ENCODE measurements at regions not wholly inside any gene's neighbourhood (a gene's known extent, or its start where the extent isn't known, plus 50 kb on each side); places are given as distances from the start of the nearest gene placed in this dataset.

DNA sequence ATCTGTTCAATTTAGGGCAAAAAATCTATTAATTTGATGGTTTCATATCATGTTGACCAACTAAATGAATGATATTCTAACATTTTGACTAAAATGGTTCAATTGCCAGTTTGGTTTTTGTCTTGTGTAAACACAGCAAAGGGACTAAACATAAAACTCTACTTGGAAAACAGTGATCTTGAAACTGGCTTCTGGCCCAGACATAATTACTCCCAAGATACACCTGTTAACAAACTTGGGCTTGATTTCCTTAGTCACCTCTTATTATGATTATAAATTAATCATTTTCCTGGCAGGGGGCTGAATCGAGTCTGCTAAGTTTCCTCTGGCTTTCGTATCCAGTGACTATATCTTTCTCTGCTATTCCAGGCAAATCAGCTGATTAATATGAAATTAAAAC is 78.0 kb upstream of the OXGR1 start:
- Histone ChIP-seq H3K9me3 (ENCODE audit: low read length) (no peaks in the 10 kb centered on the region), H2AFZ (ENCODE audit: low read length) (no peak overlapping the region), H3K79me2 (ENCODE audit: low read length) (no peaks in the 10 kb centered on the region), H4K20me1 (ENCODE audit: low read length) (no peaks in the 10 kb centered on the region), H3F3A (ENCODE audit: low read length, unreplicated experiment) (no peaks in the 10 kb centered on the region), H3K36me3 (ENCODE audit: low read depth, low read length) (no peaks in the 10 kb centered on the region), H3K4me3 (ENCODE audit: low read length) (no peak overlapping the region), H3K9ac (ENCODE audit: low read length) (no peak overlapping the region), H3K27me3 (ENCODE audit: low read length) (peaks cover 22% of the 10 kb centered on the region; the same call in 1 of the 2 replicates), H3K4me1 (ENCODE audit: insufficient read depth, low read length) (no peaks in the 10 kb centered on the region), H3K4me2 (ENCODE audit: low read length) (no peak overlapping the region), H3K9me2 (replicated peaks; ENCODE audit: low read length) (no peaks in the 10 kb centered on the region), H3K27ac (ENCODE audit: low read length) (no peak overlapping the region)
- DNase-seq, result no peak
- no peak for ATAC-seq
- POLR2A ChIA-PET (ENCODE audit: unreplicated experiment), result no interaction called here
- TF ChIP-seq, protein P1, sequence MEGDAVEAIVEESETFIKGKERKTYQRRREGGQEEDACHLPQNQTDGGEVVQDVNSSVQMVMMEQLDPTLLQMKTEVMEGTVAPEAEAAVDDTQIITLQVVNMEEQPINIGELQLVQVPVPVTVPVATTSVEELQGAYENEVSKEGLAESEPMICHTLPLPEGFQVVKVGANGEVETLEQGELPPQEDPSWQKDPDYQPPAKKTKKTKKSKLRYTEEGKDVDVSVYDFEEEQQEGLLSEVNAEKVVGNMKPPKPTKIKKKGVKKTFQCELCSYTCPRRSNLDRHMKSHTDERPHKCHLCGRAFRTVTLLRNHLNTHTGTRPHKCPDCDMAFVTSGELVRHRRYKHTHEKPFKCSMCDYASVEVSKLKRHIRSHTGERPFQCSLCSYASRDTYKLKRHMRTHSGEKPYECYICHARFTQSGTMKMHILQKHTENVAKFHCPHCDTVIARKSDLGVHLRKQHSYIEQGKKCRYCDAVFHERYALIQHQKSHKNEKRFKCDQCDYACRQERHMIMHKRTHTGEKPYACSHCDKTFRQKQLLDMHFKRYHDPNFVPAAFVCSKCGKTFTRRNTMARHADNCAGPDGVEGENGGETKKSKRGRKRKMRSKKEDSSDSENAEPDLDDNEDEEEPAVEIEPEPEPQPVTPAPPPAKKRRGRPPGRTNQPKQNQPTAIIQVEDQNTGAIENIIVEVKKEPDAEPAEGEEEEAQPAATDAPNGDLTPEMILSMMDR (conservative IDR thresholded peaks at IDR 0.05; ENCODE audit: low read depth, low read length), result no peak
- TF ChIP-seq EZH2phosphoT487 (IDR thresholded peaks at IDR 0.05; ENCODE audit: borderline replicate concordance, low read length), result no peak
- TF ChIP-seq EZH2 (IDR thresholded peaks at IDR 0.05; ENCODE audit: low read length, unreplicated experiment), result no peak
- intact Hi-C loops (cut with micrococcal nuclease), result no loop called here
- CTCF ChIA-PET, result no interaction called here
- BruUV-seq (replicated peaks), result no TSS peak

DNA sequence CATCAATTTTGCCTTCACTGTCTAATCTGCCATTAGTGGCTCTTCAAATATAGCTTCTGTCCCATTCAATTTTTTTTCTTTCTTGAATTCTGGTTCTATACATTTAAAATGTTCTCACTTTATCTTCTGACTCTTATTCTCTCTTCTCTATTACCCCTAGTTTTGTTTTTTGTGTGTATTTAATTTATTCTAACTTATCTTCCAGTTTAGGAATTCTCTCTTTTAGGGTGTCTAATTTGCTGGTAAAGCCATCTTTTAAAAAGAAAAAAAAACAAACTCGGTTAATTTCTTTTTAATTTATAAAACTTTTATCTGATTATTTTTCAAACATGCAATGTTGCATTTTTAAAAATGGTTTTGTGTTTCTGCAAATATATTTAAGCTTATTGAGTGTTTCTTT is 80.3 kb upstream of the OXGR1 start:
- Histone ChIP-seq H3K9me2 (replicated peaks; ENCODE audit: low read length) (no peaks in the 10 kb centered on the region), H3K36me3 (ENCODE audit: low read depth, low read length) (no peaks in the 10 kb centered on the region), H3K79me2 (ENCODE audit: low read length) (no peaks in the 10 kb centered on the region), H3K27me3 (ENCODE audit: low read length) (peaks cover 8% of the 10 kb centered on the region; the same call in 1 of the 2 replicates), H3K9ac (ENCODE audit: low read length) (no peak overlapping the region), H3F3A (ENCODE audit: low read length, unreplicated experiment) (no peaks in the 10 kb centered on the region), H3K4me3 (ENCODE audit: low read length) (no peak overlapping the region), H4K20me1 (ENCODE audit: low read length) (no peaks in the 10 kb centered on the region), H3K4me1 (ENCODE audit: insufficient read depth, low read length) (no peaks in the 10 kb centered on the region), H3K9me3 (ENCODE audit: low read length) (no peaks in the 10 kb centered on the region), H3K4me2 (ENCODE audit: low read length) (no peak overlapping the region), H2AFZ (ENCODE audit: low read length) (no peak overlapping the region), H3K27ac (ENCODE audit: low read length) (no peak overlapping the region)
- POLR2A ChIA-PET (ENCODE audit: unreplicated experiment), result no interaction called here
- ATAC-seq, result no peak
- BruUV-seq (replicated peaks), result no TSS peak
- CTCF ChIA-PET, result no interaction called here
- intact Hi-C loops (cut with micrococcal nuclease), result no loop called here
- no peak for DNase-seq
- no peak for TF ChIP-seq EZH2phosphoT487 (IDR thresholded peaks at IDR 0.05; ENCODE audit: borderline replicate concordance, low read length)
- TF ChIP-seq, protein P1 (conservative IDR thresholded peaks at IDR 0.05; ENCODE audit: low read depth, low read length), result no peak
- TF ChIP-seq EZH2 (IDR thresholded peaks at IDR 0.05; ENCODE audit: low read length, unreplicated experiment), result no peak

GRCh38 chr13:97076898-97077297 is 82.6 kb upstream of the OXGR1 start:
- Histone ChIP-seq H2AFZ (ENCODE audit: low read length) (no peak overlapping the region), H3K27me3 (ENCODE audit: low read length) (peaks cover 8% of the 10 kb centered on the region; the same call in 1 of the 2 replicates), H3K4me3 (ENCODE audit: low read length) (no peak overlapping the region), H3K9me2 (replicated peaks; ENCODE audit: low read length) (no peaks in the 10 kb centered on the region), H4K20me1 (ENCODE audit: low read length) (no peaks in the 10 kb centered on the region), H3K79me2 (ENCODE audit: low read length) (no peaks in the 10 kb centered on the region), H3K9ac (ENCODE audit: low read length) (no peak overlapping the region), H3K36me3 (ENCODE audit: low read depth, low read length) (no peaks in the 10 kb centered on the region), H3K4me1 (ENCODE audit: insufficient read depth, low read length) (no peaks in the 10 kb centered on the region), H3K27ac (ENCODE audit: low read length) (no peak overlapping the region), H3F3A (ENCODE audit: low read length, unreplicated experiment) (no peaks in the 10 kb centered on the region), H3K4me2 (ENCODE audit: low read length) (no peak overlapping the region), H3K9me3 (ENCODE audit: low read length) (no peaks in the 10 kb centered on the region)
- no TSS peak for BruUV-seq (replicated peaks)
- TF ChIP-seq, protein P1 (conservative IDR thresholded peaks at IDR 0.05; ENCODE audit: low read depth, low read length), result no peak
- TF ChIP-seq EZH2phosphoT487 (IDR thresholded peaks at IDR 0.05; ENCODE audit: borderline replicate concordance, low read length) (no peak), EZH2 (IDR thresholded peaks at IDR 0.05; ENCODE audit: low read length, unreplicated experiment) (no peak)
- DNase-seq (no peak), ATAC-seq (no peak)
- intact Hi-C loops (cut with micrococcal nuclease), result no loop called here
- ChIA-PET POLR2A (ENCODE audit: unreplicated experiment) (interaction anchor here (0.6 kb wide), 1 partner anchor 74 kb away, joined by 8 read pairs; no protein-coding TSS in a partner anchor), CTCF (no interaction called here)

Measured in PC-3 (cell line).